ENCODE measurements at regions not wholly inside any gene's neighbourhood (a gene's known extent, or its start where the extent isn't known, plus 50 kb on each side); places are given as distances from the start of the nearest gene placed in this dataset.

- DNase-seq (ENCODE audit: low read depth), result no peak
Observed at GRCh38 chr11:115555336-115556090, 51.3 kb upstream of the CADM1 start.
